ENCODE measurements at regions not wholly inside any gene's neighbourhood (a gene's known extent, or its start where the extent isn't known, plus 50 kb on each side); places are given as distances from the start of the nearest gene placed in this dataset.

DNA sequence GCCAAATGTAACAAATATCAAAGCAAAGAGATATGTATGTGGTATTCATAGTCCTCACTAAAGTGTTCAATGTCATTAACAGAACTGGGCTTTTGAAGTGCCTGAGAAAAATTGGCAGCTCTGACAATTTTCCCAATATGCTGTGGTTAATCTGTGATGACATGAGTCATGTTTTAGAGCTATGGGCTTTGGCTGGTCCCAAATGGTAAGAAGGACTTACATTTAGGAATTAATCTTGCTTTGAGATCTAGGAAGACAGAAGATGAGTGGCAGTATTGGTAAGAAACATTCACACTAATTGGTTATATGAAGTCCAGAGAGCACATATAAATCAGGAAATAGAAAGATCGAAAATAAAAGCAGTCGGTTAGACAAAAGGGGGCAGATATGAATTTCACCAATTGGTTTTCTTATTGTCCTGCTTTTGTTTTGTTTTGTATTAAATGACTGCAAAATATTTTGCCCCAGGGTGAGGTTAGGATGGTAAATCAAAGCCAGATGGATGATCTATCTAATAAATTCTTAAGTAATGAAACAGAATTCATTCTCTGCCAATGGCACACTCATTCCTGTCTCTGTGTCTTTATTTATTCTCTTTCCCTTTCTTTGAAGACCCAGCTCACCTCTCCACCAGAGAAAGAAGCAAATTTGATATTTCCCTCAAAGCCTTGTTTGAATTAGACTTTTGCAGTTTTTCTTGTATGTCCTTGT, 993.1 kb downstream of the RPA4 start:
- intact Hi-C loops (cut with DNase I; ENCODE audit: low total_unique reads) = no loop called here
- no peak for TF ChIP-seq POLR2A (IDR thresholded peaks at IDR 0.05)
- TF ChIP-seq, protein P1, sequence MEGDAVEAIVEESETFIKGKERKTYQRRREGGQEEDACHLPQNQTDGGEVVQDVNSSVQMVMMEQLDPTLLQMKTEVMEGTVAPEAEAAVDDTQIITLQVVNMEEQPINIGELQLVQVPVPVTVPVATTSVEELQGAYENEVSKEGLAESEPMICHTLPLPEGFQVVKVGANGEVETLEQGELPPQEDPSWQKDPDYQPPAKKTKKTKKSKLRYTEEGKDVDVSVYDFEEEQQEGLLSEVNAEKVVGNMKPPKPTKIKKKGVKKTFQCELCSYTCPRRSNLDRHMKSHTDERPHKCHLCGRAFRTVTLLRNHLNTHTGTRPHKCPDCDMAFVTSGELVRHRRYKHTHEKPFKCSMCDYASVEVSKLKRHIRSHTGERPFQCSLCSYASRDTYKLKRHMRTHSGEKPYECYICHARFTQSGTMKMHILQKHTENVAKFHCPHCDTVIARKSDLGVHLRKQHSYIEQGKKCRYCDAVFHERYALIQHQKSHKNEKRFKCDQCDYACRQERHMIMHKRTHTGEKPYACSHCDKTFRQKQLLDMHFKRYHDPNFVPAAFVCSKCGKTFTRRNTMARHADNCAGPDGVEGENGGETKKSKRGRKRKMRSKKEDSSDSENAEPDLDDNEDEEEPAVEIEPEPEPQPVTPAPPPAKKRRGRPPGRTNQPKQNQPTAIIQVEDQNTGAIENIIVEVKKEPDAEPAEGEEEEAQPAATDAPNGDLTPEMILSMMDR (IDR thresholded peaks at IDR 0.05) = no peak
- H3K4me1 ChIP-seq = no peaks in the 10 kb centered on the region
- no peaks in the 10 kb centered on the region for H3K36me3 ChIP-seq
- DNase-seq = no peak
- no peak overlapping the region for H3K4me3 ChIP-seq
- H3K9me3 ChIP-seq = no peaks in the 10 kb centered on the region
- H3K27me3 ChIP-seq = no peaks in the 10 kb centered on the region
- H3K27ac ChIP-seq = no peak overlapping the region

DNA sequence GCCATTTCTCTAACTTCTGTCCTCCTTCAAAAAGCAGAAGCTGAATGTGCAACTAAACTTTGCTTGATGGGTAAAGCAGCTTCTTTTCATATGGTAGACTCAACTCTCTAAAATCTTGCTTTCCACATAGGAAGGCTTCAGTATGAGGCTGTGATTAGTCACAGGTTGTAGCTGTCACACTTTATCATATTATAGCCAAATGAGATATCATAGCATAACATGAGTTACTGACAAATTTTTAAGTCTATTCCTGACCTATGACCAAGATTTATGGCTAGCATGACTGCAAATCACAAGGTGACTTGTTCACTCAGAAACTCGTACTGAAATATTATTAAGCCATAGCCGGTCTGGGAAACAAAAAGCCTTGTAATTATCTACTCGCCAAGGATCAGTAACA, 998.6 kb downstream of the RPA4 start:
- Histone ChIP-seq H3K27me3 (no peaks in the 10 kb centered on the region), H3K36me3 (no peaks in the 10 kb centered on the region), H3K4me1 (no peaks in the 10 kb centered on the region), H3K4me3 (no peak overlapping the region), H3K27ac (no peak overlapping the region), H3K9me3 (no peaks in the 10 kb centered on the region)
- TF ChIP-seq, protein P1 (IDR thresholded peaks at IDR 0.05) = no peak
- TF ChIP-seq POLR2A (IDR thresholded peaks at IDR 0.05) = no peak
- no peak for DNase-seq
- intact Hi-C loops (cut with DNase I; ENCODE audit: low total_unique reads) = no loop called here

DNA sequence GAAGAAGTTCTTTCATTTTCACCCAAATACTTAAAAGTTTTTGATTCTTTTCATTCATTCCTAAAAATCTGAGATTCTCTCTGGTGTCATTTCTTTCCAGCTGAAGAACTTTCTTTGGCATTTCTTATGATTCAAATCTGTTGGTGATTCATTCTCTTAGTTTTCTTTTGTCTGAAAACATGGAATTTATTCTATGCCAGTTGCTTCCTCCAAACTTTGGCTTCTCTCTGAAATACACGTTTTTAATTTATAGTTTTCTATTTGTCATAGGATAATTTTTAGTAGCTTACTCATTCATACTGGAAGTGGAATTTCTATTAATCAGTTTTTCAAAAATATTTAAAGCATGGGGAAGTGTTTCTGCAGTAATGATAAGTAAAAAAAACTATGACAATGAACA, 1012.0 kb downstream of the RPA4 start:
- no peak for DNase-seq
- Histone ChIP-seq H3K27ac (no peak overlapping the region), H3K36me3 (no peaks in the 10 kb centered on the region), H3K9me3 (no peaks in the 10 kb centered on the region), H3K4me1 (no peaks in the 10 kb centered on the region), H3K27me3 (peaks cover 0 to 4% of the 10 kb centered on the region in 2 donors), H3K4me3 (no peak overlapping the region)
- intact Hi-C loops (cut with DNase I; ENCODE audit: low total_unique reads) = no loop called here
- no peak for TF ChIP-seq POLR2A (IDR thresholded peaks at IDR 0.05)
- TF ChIP-seq, protein P1 (IDR thresholded peaks at IDR 0.05) = no peak

DNA sequence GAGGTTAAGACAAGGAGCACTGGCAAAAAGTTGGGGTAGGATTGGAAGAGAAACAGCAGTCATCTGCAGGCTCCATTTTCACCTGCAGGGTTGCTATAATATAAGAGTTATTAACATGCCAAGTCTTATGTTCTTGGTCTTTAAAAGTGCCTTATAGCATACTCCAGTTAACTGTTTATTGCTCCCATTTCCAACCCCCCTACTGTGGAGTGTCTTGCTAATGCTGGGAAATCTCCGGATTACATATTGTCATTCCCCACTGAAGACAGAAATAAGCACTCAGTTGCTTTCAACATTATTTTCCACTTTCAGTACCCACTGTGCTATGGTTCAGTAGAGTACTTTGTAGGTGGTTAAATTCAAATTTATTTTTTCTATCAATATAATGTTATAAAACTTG, 1014.3 kb downstream of the RPA4 start:
- no peak overlapping the region for H3K27ac ChIP-seq
- intact Hi-C loops (cut with DNase I; ENCODE audit: low total_unique reads) = no loop called here
- H3K4me3 ChIP-seq = no peak overlapping the region
- TF ChIP-seq POLR2A (IDR thresholded peaks at IDR 0.05) = no peak
- TF ChIP-seq, protein P1 (IDR thresholded peaks at IDR 0.05) = no peak
- no peaks in the 10 kb centered on the region for H3K36me3 ChIP-seq
- H3K9me3 ChIP-seq = no peaks in the 10 kb centered on the region
- no peaks in the 10 kb centered on the region for H3K4me1 ChIP-seq
- peaks cover 0 to 4% of the 10 kb centered on the region in 2 donors for H3K27me3 ChIP-seq
- no peak for DNase-seq

DNA sequence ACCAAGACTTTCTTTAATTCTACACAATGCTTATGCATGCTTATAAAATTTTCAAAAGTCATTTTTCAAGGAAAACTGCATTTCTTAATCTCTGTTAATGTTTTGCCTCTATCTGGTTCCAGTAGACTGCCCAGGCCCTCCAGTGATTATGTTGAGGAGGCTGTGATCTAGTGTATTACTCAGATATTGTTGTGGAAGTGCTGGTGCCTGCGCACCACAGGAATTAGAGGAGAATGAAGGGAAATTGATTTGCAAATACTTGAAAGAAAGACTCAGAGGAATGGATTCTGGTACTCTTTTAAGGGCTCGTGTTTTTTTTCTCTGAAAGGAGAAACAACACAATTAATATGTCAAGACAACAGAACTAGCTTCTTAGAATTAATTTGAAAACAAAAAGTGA, 1015.1 kb downstream of the RPA4 start:
- DNase-seq = no peak
- Histone ChIP-seq H3K4me1 (no peaks in the 10 kb centered on the region), H3K27ac (no peak overlapping the region), H3K9me3 (no peaks in the 10 kb centered on the region), H3K36me3 (no peaks in the 10 kb centered on the region), H3K4me3 (no peak overlapping the region), H3K27me3 (peaks cover 0 to 4% of the 10 kb centered on the region in 2 donors)
- intact Hi-C loops (cut with DNase I; ENCODE audit: low total_unique reads) = no loop called here
- no peak for TF ChIP-seq POLR2A (IDR thresholded peaks at IDR 0.05)
- TF ChIP-seq, protein P1 (IDR thresholded peaks at IDR 0.05) = no peak
